HCT116 (cell line): ENCODE measurements at regions not wholly inside any gene's neighbourhood (a gene's known extent, or its start where the extent isn't known, plus 50 kb on each side); places are given as distances from the start of the nearest gene placed in this dataset.

Experiments used
- ATAC-seq: fragments of 200-7000 bp; cut with Tn5 transposase; 2 replicates; pipeline ENCODE4 v1.9.1; 2020; ENCODE audit warnings: mild to moderate bottlenecking, moderate library complexity
- BruUV-seq: library from RNA; stranded (reverse); fragments of 400-500 nt; replicated peaks from 2 replicates; lab custom pipeline; 2021; lab: Mats Ljungman, UMichigan
- CTCF ChIA-PET: fragments of 300-600 bp; sonication (Branson Sonifier 250); formaldehyde crosslinking; loops from one replicate; lab custom pipeline; 2021; ENCODE audit warnings: antibody characterized with exemption; lab: Charles Lee
- POLR2A ChIA-PET: fragments of 300-600, 350-600 bp; sonication (Branson Sonifier 250); formaldehyde crosslinking; loops from one replicate; lab custom pipeline; 2021; ENCODE audit warnings: antibody characterized with exemption; lab: Charles Lee
- RAD21 ChIA-PET, 2 experiments: fragments of 300-600 bp; sonication (Branson Sonifier 250); formaldehyde crosslinking; loops; one replicate each; lab custom pipeline; 2023; ENCODE audit warnings: low total read pairs in 2 of 2; ENCODE audit not compliant: uncharacterized antibody in 2 of 2, unreplicated experiment in 2 of 2, low non-redundant PET in 1 of 2; lab: Charles Lee
- DNase-seq: peaks from one replicate; pipeline ENCODE4 v3.0.0-alpha.2; 2010; ENCODE audit warnings: low read depth, low spot score
- H2AFZ ChIP-seq: fragments of 200-600 bp; shearing (Covaris generic), sonication (generic); 2 replicates; pipeline ENCODE4 v1.6.1; 2017; ENCODE audit warnings: low read depth, mixed run types, mixed read lengths, antibody characterized with exemption, low read length; ENCODE audit not compliant: poor library complexity, severe bottlenecking
- H3K27ac ChIP-seq: 2 replicates; pipeline ENCODE4 v1.5.1; 2012; ENCODE audit warnings: low read depth, low read length
- H3K27me3 ChIP-seq: fragments of 200-600 bp; sonication (generic); 2 replicates; pipeline ENCODE4 v1.6.1; 2016; ENCODE audit warnings: mixed run types, low read length, mixed read lengths; ENCODE audit not compliant: insufficient read depth
- H3K36me3 ChIP-seq, 2 experiments: fragments of 200-500 bp in 1 of 2; fragments of 200-600 bp in 1 of 2; sonication (Bioruptor generic) in 1 of 2; sonication (generic) in 1 of 2; 2 replicates each; pipeline versions ENCODE4 v1.5.1 to v1.6.1; 2014 to 2016; ENCODE audit warnings: low read length in 2 of 2, inconsistent platforms in 1 of 2, mixed read lengths in 1 of 2, mixed run types in 1 of 2; ENCODE audit not compliant: insufficient read depth in 2 of 2, control insufficient read depth in 1 of 2
- H3K4me1 ChIP-seq, 2 experiments: fragments of 200-600 bp in 1 of 2; sonication (generic) in 1 of 2; 2 replicates each; pipeline versions ENCODE4 v1.5.1 to v1.6.1; 2012 to 2017; ENCODE audit warnings: low read length in 2 of 2, inconsistent platforms in 1 of 2, mild to moderate bottlenecking in 1 of 2, mixed read lengths in 1 of 2, mixed run types in 1 of 2, moderate library complexity in 1 of 2; ENCODE audit not compliant: insufficient read depth in 2 of 2, control insufficient read depth in 1 of 2
- H3K4me2 ChIP-seq: fragments of 200-600 bp; sonication (generic); 2 replicates; pipeline ENCODE4 v1.6.1; 2017; ENCODE audit warnings: mixed run types, low read length, mixed read lengths
- H3K4me3 ChIP-seq, 2 experiments: fragments of 200-600 bp in 1 of 2; sonication (generic) in 1 of 2; replicated peaks in 1 of 2; 2 replicates each; pipeline ENCODE4 v1.5.1; 2011 to 2016; ENCODE audit warnings: low read length in 2 of 2, control low read depth in 1 of 2, low read depth in 1 of 2, mild to moderate bottlenecking in 1 of 2, mixed read lengths in 1 of 2, mixed run types in 1 of 2
- H3K79me2 ChIP-seq: fragments of 200-600 bp; sonication (generic); 2 replicates; pipeline ENCODE4 v1.6.1; 2017; ENCODE audit warnings: mild to moderate bottlenecking, mixed run types, low read length, moderate library complexity, mixed read lengths; ENCODE audit not compliant: insufficient read depth
- H3K9ac ChIP-seq: fragments of 200-600 bp; sonication (generic); 2 replicates; pipeline ENCODE4 v1.6.1; 2016; ENCODE audit warnings: low read length, mixed read lengths
- H3K9me2 ChIP-seq: fragments of 200-600 bp; sonication (generic), shearing (Covaris generic); 2 replicates; pipeline ENCODE4 v1.6.1; 2017; ENCODE audit warnings: mixed run types, mild to moderate bottlenecking, moderate library complexity; ENCODE audit not compliant: insufficient read depth
- H3K9me3 ChIP-seq, 2 experiments: fragments of 200-500 bp in 1 of 2; fragments of 200-600 bp in 1 of 2; sonication (Bioruptor generic) in 1 of 2; sonication (generic) in 1 of 2; 2 replicates each; pipeline ENCODE4 v1.6.1; 2014 to 2017; ENCODE audit warnings: low read length in 2 of 2, mixed read lengths in 2 of 2, inconsistent platforms in 1 of 2, low read depth in 1 of 2, mild to moderate bottlenecking in 1 of 2, mixed run types in 1 of 2, moderate library complexity in 1 of 2; ENCODE audit not compliant: control insufficient read depth in 1 of 2, insufficient read depth in 1 of 2
- H4K20me1 ChIP-seq: fragments of 200-600 bp; sonication (generic), shearing (Covaris generic); 2 replicates; pipeline ENCODE4 v1.6.1; 2017; ENCODE audit warnings: mixed run types, mild to moderate bottlenecking, moderate library complexity; ENCODE audit not compliant: insufficient read depth
- CBX3 ChIP-seq: IDR thresholded peaks from 2 replicates; pipeline ENCODE4 v1.6.1; 2012; ENCODE audit warnings: low read depth
- CEBPB ChIP-seq: IDR thresholded peaks from 2 replicates; pipeline ENCODE4 v1.6.1; 2012; ENCODE audit warnings: low read depth
- CTCF ChIP-seq, 3 experiments: fragments of 200-600 bp in 1 of 3; sonication (generic) in 1 of 3; IDR thresholded peaks in 2 of 3; conservative IDR thresholded peaks in 1 of 3; 2 replicates each; pipeline ENCODE4 v1.5.1; 2012 to 2017; ENCODE audit warnings: low read depth in 2 of 3, low read length in 2 of 3, antibody characterized with exemption in 1 of 3, borderline replicate concordance in 1 of 3, control low read depth in 1 of 3, mild to moderate bottlenecking in 1 of 3, mixed read lengths in 1 of 3, mixed run types in 1 of 3, moderate library complexity in 1 of 3; ENCODE audit not compliant: insufficient read depth in 1 of 3
- ELF1 ChIP-seq: IDR thresholded peaks from 2 replicates; pipeline ENCODE4 v1.6.1; 2012; ENCODE audit warnings: low read depth, borderline replicate concordance
- EZH2 ChIP-seq: fragments of 200-600 bp; sonication (generic); IDR thresholded peaks from 2 replicates; pipeline ENCODE4 v1.6.1; 2017; ENCODE audit warnings: antibody characterized with exemption, mixed run types
- EZH2phosphoT487 ChIP-seq: fragments of 200-600 bp; IDR thresholded peaks from 2 replicates; pipeline ENCODE4 v1.6.1; 2018; ENCODE audit warnings: antibody characterized with exemption, borderline replicate concordance
- FOSL1 ChIP-seq: IDR thresholded peaks from 2 replicates; pipeline ENCODE4 v1.6.1; 2012; ENCODE audit warnings: low read depth
- MAX ChIP-seq: IDR thresholded peaks from 2 replicates; pipeline ENCODE4 v1.6.1; 2012
- RAD21 ChIP-seq: IDR thresholded peaks from 2 replicates; pipeline ENCODE4 v1.6.1; 2012; ENCODE audit warnings: low read depth, mild to moderate bottlenecking
- SIN3A ChIP-seq: IDR thresholded peaks from 2 replicates; pipeline ENCODE4 v1.6.1; 2012; ENCODE audit warnings: low read depth
- SP1 ChIP-seq: IDR thresholded peaks from 2 replicates; pipeline ENCODE4 v1.6.1; 2012; ENCODE audit warnings: low read depth
- SRF ChIP-seq: IDR thresholded peaks from 2 replicates; pipeline ENCODE4 v1.6.1; 2012; ENCODE audit warnings: low read depth
- TCF7L2 ChIP-seq: IDR thresholded peaks from 2 replicates; pipeline ENCODE4 v1.7.0; 2011; ENCODE audit warnings: borderline replicate concordance, inconsistent platforms; ENCODE audit not compliant: insufficient read depth, insufficient read length; ENCODE audit errors: extremely low read depth
- YY1 ChIP-seq: IDR thresholded peaks from 2 replicates; pipeline ENCODE4 v1.6.1; 2011; ENCODE audit warnings: low read length, low read depth, moderate library complexity, mild to moderate bottlenecking; ENCODE audit not compliant: insufficient replicate concordance; ENCODE audit errors: extremely low read depth
- ZFX ChIP-seq: fragments of 450-650 bp; IDR thresholded peaks from 2 replicates; pipeline ENCODE4 v1.6.1; 2017
- ZNF274 ChIP-seq: fragments of 200-500 bp; sonication (Bioruptor generic); IDR thresholded peaks from 2 replicates; pipeline ENCODE4 v1.6.1; 2014; ENCODE audit warnings: mild to moderate bottlenecking, low read depth, low read length, inconsistent platforms
- intact Hi-C: fragments of 100-400 bp; cut with micrococcal nuclease; formaldehyde crosslinking; loops from 2 replicates; pipeline ENCODE4 v1.10.0; 2022

- intact Hi-C loops: no loop called here
- no peaks in the 10 kb centered on the region for H4K20me1 ChIP-seq
- no TSS peak for BruUV-seq
- ChIA-PET POLR2A (no interaction called here), RAD21 (no interaction called here), CTCF (interaction anchor here (1.1 to 1.7 kb wide), 2 partner anchors 116 to 199 kb away, joined by 5 read pairs; no protein-coding TSS in a partner anchor)
- no peaks in the 10 kb centered on the region for H3K79me2 ChIP-seq
- no peak overlapping the region for H3K9ac ChIP-seq
- ATAC-seq (no peak), DNase-seq (no peak)
- H2AFZ ChIP-seq: no peak overlapping the region
- H3K4me1 ChIP-seq: no peaks in the 10 kb centered on the region
- no peak overlapping the region for H3K27ac ChIP-seq
- H3K4me3 ChIP-seq: no peak overlapping the region
- H3K27me3 ChIP-seq: no peaks in the 10 kb centered on the region; the same call in 1 of the 2 replicates
- no peaks in the 10 kb centered on the region for H3K9me2 ChIP-seq
- H3K36me3 ChIP-seq: no peaks in the 10 kb centered on the region
- H3K9me3 ChIP-seq: no peaks in the 10 kb centered on the region
- H3K4me2 ChIP-seq: no peak overlapping the region
- TF ChIP-seq CTCF (IDR thresholded peaks at IDR 0.05 in 2 of 3, conservative IDR thresholded peaks at IDR 0.05 in 1 of 3; ENCODE audit: borderline replicate concordance in 1 of 3, insufficient read depth in 1 of 3, low read depth in 2 of 3, low read length in 2 of 3): peak in 1 of 3 experiments; percentile 17; a peak in 1 of 6 replicates
- TF ChIP-seq SIN3A: no peak
Observed at GRCh38 chr17:13230350-13231264, 212.8 kb upstream of the ELAC2 start.

GRCh38 chr17:13228225-13228624, 210.4 kb upstream of the ELAC2 start:
- Histone ChIP-seq H3K9ac (no peak overlapping the region), H3K4me2 (no peak overlapping the region), H3K36me3 (no peaks in the 10 kb centered on the region), H3K9me3 (no peaks in the 10 kb centered on the region), H3K9me2 (no peaks in the 10 kb centered on the region), H3K4me3 (no peak overlapping the region), H3K27me3 (no peaks in the 10 kb centered on the region), H3K79me2 (no peaks in the 10 kb centered on the region), H4K20me1 (no peaks in the 10 kb centered on the region), H3K4me1 (no peaks in the 10 kb centered on the region), H3K27ac (no peak overlapping the region), H2AFZ (no peak overlapping the region)
- intact Hi-C loops: no loop called here
- BruUV-seq: no TSS peak
- POLR2A ChIA-PET: no interaction called here
- ATAC-seq: no peak
- CTCF ChIA-PET: interaction anchor here (1.1 kb wide), 1 partner anchor 113 kb away, joined by 3 read pairs; no protein-coding TSS in a partner anchor
- RAD21 ChIA-PET: no interaction called here
- no peak for DNase-seq
- no peak for TF ChIP-seq ELF1
- no peak for TF ChIP-seq MAX
- no peak for TF ChIP-seq EZH2phosphoT487
- TF ChIP-seq SRF: no peak
- no peak for TF ChIP-seq ZFX
- TF ChIP-seq SP1: no peak
- no peak for TF ChIP-seq YY1
- TF ChIP-seq EZH2: no peak
- no peak for TF ChIP-seq FOSL1
- TF ChIP-seq ZNF274: no peak
- no peak for TF ChIP-seq CEBPB
- no peak for TF ChIP-seq TCF7L2
- TF ChIP-seq RAD21: no peak
- no peak for TF ChIP-seq CBX3
